ENCODE measurements at regions not wholly inside any gene's neighbourhood (a gene's known extent, or its start where the extent isn't known, plus 50 kb on each side); places are given as distances from the start of the nearest gene placed in this dataset.

GRCh38 chr16:49078104-49078503 lies 203.5 kb downstream of the CBLN1 start:
- DNase-seq (ENCODE audit: low read depth), result no peak

GRCh38 chr16:49075709-49076108 lies 205.9 kb downstream of the CBLN1 start:
- DNase-seq (ENCODE audit: low read depth), result no peak

GRCh38 chr16:49068224-49068623 lies 213.4 kb downstream of the CBLN1 start:
- no peak for DNase-seq (ENCODE audit: low read depth)

GRCh38 chr16:49067776-49068175 lies 213.9 kb downstream of the CBLN1 start:
- no peak for DNase-seq (ENCODE audit: low read depth)

- no peak for DNase-seq (ENCODE audit: low read depth)
These were observed 220.4 kb downstream of the CBLN1 start for GRCh38 chr16:49061137-49061714.

- no peak for DNase-seq (ENCODE audit: low read depth)
These were observed 220.9 kb downstream of the CBLN1 start for GRCh38 chr16:49060728-49061127.

GRCh38 chr16:49058382-49058781 lies 223.3 kb downstream of the CBLN1 start:
- no peak for DNase-seq (ENCODE audit: low read depth)

GRCh38 chr16:49057936-49058335 lies 223.7 kb downstream of the CBLN1 start:
- no peak for DNase-seq (ENCODE audit: low read depth)

- no peak for DNase-seq (ENCODE audit: low read depth)
These were observed 224.2 kb downstream of the CBLN1 start for GRCh38 chr16:49057391-49057790.

- DNase-seq (ENCODE audit: low read depth), result no peak
These were observed 225.1 kb downstream of the CBLN1 start for GRCh38 chr16:49056546-49056945.

- no peak for DNase-seq (ENCODE audit: low read depth)
These were observed 225.7 kb downstream of the CBLN1 start for GRCh38 chr16:49055824-49056545.

- no peak for DNase-seq (ENCODE audit: low read depth)
These were observed 226.3 kb downstream of the CBLN1 start for GRCh38 chr16:49055291-49055690.

GRCh38 chr16:49054606-49055005 lies 227.0 kb downstream of the CBLN1 start:
- no peak for DNase-seq (ENCODE audit: low read depth)

- no peak for DNase-seq (ENCODE audit: low read depth)
These were observed 228.8 kb downstream of the CBLN1 start for GRCh38 chr16:49052846-49053245.

- no peak for DNase-seq (ENCODE audit: low read depth)
These were observed 230.1 kb downstream of the CBLN1 start for GRCh38 chr16:49051576-49051975.

- no peak for DNase-seq (ENCODE audit: low read depth)
These were observed 231.0 kb downstream of the CBLN1 start for GRCh38 chr16:49050607-49051006.

GRCh38 chr16:49049644-49050043 lies 232.0 kb downstream of the CBLN1 start:
- DNase-seq (ENCODE audit: low read depth), result no peak

- no peak for DNase-seq (ENCODE audit: low read depth)
These were observed 232.4 kb downstream of the CBLN1 start for GRCh38 chr16:49049191-49049590.

- DNase-seq (ENCODE audit: low read depth), result no peak
These were observed 233.1 kb downstream of the CBLN1 start for GRCh38 chr16:49048557-49048956.

- DNase-seq (ENCODE audit: low read depth), result no peak
These were observed 245.5 kb downstream of the CBLN1 start for GRCh38 chr16:49036126-49036525.

- no peak for DNase-seq (ENCODE audit: low read depth)
These were observed 254.2 kb downstream of the CBLN1 start for GRCh38 chr16:49027420-49027819.

- no peak for DNase-seq (ENCODE audit: low read depth)
These were observed 255.0 kb downstream of the CBLN1 start for GRCh38 chr16:49026566-49027181.

- no peak for DNase-seq (ENCODE audit: low read depth)
These were observed 256.7 kb downstream of the CBLN1 start for GRCh38 chr16:49024896-49025295.

GRCh38 chr16:49024016-49024415 lies 257.6 kb downstream of the CBLN1 start:
- DNase-seq (ENCODE audit: low read depth), result no peak
